H4 (cell line): ENCODE measurements at regions not wholly inside any gene's neighbourhood (a gene's known extent, or its start where the extent isn't known, plus 50 kb on each side); places are given as distances from the start of the nearest gene placed in this dataset.
A peak's percentile ranks its signal among the peaks of the same experiment; 100 is the strongest.

Experiments used
- DNase-seq: peaks from one replicate; pipeline ENCODE4 v3.0.0-alpha.2; 2015; ENCODE audit warnings: low spot score

DNA sequence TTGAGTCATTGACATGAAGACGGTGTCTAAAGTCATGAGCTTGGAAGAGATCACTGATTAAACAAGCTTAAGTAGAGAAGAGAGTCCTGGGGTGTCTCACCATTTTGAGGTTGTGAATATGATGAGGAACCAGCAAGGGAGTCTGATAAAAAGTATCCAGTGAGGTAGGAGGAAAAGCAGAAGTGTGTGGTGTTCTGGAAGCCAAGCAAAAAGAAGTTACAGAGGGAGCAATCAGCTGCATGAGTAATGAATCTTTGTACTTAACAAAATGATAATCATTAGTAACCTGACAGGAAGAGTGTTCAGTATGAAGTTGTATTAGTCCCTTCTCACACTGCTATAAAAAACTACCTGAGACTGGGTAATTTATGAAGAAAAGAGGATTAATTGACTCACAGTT lies 131.3 kb downstream of the C11orf87 start:
- DNase-seq = no peak

DNA sequence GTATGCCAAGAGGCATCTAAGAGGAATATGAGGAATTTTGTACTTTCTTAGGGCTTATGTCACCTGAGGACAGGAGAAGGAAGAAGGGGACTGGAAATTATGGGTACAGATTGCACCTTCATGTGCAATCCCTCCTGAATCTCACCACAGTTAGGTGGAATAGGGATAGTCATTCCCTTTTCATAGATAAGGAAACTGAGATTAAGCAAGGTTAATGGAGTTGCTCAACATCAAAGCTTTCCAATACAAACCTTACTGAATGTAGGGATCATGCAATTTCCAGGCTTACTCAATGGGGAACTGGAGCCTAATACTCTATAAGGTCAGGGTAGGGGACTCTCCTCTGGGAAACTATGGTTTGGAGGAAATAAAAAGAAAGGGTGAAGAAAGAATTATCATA lies 133.0 kb downstream of the C11orf87 start:
- DNase-seq = no peak

DNA sequence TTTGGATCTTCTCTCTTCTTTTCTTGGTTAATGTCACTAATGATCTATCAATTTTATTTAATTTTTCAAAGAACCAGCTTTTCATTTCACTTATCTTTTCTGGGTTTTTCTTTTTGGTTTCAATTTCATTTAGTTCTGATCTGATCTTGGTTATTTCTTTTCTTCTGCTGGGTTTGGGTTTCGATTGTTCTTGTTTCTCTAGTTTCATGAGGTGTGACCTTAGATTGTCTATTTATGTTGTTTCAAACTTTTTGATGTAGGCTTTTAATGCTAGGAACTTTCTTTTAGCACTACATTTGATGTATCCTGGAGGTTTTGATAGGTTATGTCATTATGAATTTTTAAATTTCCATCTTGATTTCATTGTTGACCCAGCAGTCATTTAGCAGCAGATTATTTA lies 142.3 kb downstream of the C11orf87 start:
- DNase-seq = no peak

DNA sequence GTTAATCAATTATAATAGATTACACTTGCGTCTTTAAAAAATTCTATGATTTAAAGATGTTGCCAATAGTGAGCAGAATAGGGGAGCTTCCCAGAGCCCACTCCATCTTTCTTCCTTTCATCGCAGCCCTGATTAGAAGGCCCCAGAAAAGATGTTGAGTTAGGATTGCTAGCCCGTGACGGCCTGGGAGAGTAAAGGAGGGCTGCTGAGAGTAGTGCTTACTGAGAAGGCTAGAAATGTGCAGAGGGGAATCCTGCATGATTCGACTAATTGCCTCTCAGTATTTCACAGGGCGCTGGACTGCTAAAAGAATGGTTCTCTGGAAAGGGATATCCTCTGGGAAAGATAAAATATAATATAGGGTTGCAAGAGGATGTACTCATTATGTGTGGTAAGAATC lies 160.5 kb downstream of the C11orf87 start:
- DNase-seq = no peak

GRCh38 chr11:109584001-109584972 lies 162.3 kb downstream of the C11orf87 start:
- DNase-seq = no peak

DNA sequence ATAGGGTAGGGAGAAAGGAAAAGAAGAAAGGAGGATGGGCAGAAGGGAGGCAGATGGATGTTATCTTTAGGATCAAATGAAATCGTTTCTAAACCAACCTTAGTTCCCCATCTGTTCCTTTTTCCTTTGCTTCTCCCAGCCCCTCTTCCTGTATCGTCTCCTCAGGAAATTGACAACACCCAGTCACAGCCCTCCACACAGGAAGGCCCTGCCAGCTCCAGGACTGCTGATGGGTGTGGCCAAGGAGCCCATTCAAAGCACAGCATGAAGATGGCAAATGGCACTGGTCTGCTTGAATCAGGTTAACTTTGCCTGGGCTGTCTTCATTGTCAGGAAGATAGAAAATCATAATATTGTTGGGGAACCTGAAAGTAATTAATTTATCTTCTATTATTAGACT lies 164.8 kb downstream of the C11orf87 start:
- DNase-seq = no peak

DNA sequence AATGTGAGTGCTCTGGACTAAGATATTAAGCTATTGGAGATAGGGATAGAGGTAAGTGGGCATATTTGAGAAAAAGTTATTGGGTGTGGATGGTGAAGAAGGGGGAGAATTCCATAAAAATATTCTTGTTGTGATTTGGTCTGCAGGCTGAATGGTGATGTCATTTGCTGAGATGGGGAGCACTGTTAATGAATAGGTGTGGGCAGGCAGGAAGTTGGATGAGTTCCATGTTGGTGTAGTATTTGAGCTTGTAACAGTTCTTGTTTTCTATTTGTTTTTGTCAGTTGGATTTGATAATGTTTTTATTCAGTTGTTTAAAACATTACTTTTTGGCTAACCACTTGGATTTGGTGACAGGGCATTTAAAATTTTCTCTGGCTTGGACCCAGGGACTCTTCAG lies 168.8 kb downstream of the C11orf87 start:
- no peak for DNase-seq

DNA sequence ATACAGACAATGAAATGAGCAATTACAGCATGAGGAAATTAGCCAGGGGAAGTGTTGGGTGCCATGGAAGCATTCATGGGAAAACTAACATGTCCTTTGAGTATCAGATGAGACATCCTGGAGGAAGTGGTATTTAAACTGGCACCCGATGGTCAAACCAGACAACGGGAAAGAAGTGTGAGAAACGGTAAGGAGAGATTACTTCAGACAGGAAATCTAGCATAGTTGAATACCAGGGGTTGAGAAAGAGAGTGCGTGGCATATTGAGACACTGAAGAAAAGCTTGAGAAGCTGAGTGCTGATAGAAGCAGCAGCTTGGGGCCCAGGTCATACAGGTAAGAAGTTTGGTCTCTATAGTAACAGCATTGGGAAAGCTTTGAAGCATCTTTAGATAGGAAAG lies 175.3 kb downstream of the C11orf87 start:
- DNase-seq = no peak

GRCh38 chr11:109604481-109605400 lies 182.8 kb downstream of the C11orf87 start:
- DNase-seq = no peak

DNA sequence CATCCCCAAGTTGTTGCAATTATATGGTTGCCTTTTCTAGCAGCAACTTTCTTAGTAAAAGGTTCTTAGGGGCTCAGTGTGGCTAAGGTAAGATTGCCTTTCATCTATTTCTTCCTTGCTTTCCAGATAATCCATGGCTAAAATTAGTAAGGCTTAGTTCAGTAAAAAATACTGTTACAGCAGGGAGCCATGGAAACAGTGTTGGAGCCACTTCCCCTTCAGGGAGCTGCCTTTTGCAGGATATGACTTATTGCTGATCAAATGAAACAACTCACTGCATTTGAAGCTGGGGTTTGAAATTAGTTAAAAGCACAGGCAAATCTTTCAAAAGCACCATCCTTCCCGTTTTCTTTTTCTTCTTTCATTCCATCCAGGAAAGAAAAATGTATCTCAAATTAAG lies 184.3 kb downstream of the C11orf87 start:
- DNase-seq = no peak

DNA sequence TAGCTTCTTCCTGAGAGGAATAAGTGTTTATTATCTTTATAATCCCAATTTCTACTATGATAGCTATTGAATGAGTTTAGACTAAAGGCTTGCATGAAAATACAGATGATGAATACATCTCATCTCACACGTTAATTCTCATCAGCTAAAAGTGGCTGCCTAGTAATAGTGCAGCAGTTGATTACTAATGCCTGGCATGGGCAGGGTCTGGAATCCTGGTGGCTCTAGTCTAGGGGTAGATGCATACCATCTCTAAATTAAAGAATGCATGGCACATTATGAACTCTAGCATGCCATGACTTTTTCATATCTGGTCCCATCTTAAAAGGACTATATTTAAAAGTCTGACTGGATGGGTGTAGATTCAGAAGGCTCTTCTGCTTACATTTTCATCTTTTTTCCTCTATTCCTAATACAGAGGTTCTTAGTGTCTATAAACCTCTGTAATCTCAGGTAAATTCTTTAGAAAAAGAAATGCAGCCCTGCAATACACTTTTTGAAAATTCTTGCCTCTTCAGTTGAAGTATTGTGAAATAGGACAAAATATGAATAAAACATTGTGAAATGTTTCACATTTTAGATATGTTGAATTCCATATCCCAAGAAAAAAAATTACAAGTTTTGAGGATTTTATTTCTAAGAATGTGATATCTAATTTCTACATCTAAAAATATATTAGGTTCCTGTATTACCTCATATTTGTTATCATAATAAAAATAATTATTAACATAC lies 187.6 kb downstream of the C11orf87 start:
- no peak for DNase-seq

- no peak for DNase-seq
These were observed 190.5 kb downstream of the C11orf87 start for GRCh38 chr11:109612496-109612895.

DNA sequence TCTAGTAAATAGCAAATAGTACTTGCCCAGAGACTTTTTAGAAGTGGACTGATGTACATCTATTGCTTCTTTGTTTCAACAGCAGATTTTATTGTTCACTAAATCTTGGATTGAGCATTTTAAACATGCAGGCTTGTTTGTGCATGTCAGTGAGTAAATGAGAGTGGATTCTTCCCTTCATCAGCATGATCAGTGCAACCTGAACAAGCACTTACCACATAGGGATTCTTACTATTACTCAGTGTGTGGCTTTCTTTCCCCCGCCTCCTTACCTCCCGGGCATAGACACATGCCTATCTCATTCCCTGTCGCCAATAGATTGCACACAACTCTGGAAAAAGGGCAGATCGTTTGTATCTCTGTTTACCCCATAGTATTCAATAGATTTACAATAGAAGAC lies 197.5 kb downstream of the C11orf87 start:
- DNase-seq = no peak

DNA sequence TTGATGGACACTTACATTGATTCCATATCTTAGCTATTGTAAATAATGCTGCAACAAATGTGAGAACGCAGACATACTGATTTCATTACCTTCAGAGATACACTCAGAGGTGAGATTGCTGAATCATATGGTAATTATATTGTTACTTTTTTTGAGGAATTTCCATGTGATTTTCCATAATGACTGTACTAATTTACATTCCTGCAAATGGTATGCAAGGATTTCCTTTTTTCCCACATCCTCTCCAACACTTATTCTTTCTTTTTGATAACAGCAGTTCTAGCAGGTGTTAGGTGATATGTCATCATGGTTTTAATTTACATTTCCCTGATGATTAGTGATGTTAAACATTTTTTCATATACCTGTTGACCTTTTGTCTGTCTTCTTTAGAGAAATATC lies 207.7 kb downstream of the C11orf87 start:
- DNase-seq = no peak

GRCh38 chr11:109641549-109641948 lies 219.6 kb downstream of the C11orf87 start:
- peak; percentile 11 for DNase-seq

DNA sequence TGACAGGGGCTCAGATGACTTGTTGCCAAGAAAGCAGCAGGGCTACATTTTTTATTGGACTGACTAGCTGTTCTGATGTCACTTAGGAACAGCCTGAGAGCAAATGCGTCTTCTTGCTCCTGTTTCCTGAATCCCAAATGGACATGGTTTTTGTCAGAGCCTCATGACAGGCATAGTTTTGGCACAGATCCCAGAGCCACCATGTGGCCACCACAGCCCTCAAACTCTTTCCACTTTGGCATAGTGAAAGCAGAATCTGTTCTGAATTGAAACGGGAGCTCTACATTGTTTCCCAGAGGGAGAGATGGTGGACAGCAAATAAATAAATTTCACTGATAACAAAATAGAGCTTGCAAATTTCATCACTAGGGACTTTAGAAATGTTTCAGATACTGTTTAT lies 222.2 kb downstream of the C11orf87 start:
- DNase-seq = peak; percentile 48

- no peak for DNase-seq
These were observed 226.8 kb downstream of the C11orf87 start for GRCh38 chr11:109648804-109649203.

GRCh38 chr11:109654091-109654490 lies 232.1 kb downstream of the C11orf87 start:
- DNase-seq = no peak

- no peak for DNase-seq
These were observed 236.2 kb downstream of the C11orf87 start for GRCh38 chr11:109658190-109658589.

DNA sequence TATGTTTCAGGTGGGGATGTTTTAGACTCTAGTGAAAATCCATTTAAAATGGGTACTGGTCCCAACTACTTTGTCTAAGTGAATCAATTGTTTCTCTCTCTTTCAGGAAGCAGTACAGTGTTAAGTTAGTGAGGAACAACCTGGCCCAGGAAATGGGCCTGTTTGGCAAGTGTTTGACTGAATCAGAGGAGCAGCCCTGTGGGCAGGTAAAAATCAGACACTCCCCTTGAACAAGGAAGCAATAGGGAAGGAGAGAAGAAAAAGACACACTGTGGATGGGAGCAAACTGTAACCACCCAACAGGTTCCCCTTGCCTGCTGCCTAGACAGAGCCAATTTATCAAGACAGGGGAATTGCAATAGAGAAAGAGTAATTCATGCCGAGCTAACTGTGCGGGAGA lies 245.7 kb downstream of the C11orf87 start:
- no peak for DNase-seq

- DNase-seq = no peak
These were observed 247.1 kb downstream of the C11orf87 start for GRCh38 chr11:109668973-109669634.
